NCI-H1092 treated with DMSO at 0.1 percent for 48 hours (cell line): ENCODE measurements at regions not wholly inside any gene's neighbourhood (a gene's known extent, or its start where the extent isn't known, plus 50 kb on each side); places are given as distances from the start of the nearest gene placed in this dataset.
"Not testable (repeated sequence)": the region's sequence is repeated elsewhere in the genome, so short reads cannot be mapped to it uniquely, and the experiment has no call there.

ENCODE experiments used
- DNase-seq: peaks from one replicate; lab custom pipeline; 2025; lab: John Stamatoyannopoulos, UW

GRCh38 chr10:113470372-113471240 lies 82.2 kb upstream of the HABP2 start:
- no peak for DNase-seq

- DNase-seq, result no peak
Observed at GRCh38 chr10:113471241-113471996, 81.4 kb upstream of the HABP2 start.

GRCh38 chr10:113473011-113473410 lies 79.8 kb upstream of the HABP2 start:
- no peak for DNase-seq

- DNase-seq, result no peak
Observed at GRCh38 chr10:113473851-113474250, 79.0 kb upstream of the HABP2 start.

- DNase-seq, result no peak
Observed at GRCh38 chr10:113474752-113475151, 78.1 kb upstream of the HABP2 start.

- DNase-seq, result no peak
Observed at GRCh38 chr10:113475381-113475807, 77.5 kb upstream of the HABP2 start.

- no peak for DNase-seq
Observed at GRCh38 chr10:113476191-113476590, 76.7 kb upstream of the HABP2 start.

GRCh38 chr10:113476673-113477072 lies 76.2 kb upstream of the HABP2 start:
- no peak for DNase-seq

GRCh38 chr10:113477451-113477850 lies 75.4 kb upstream of the HABP2 start:
- DNase-seq, result no peak

- no peak for DNase-seq
Observed at GRCh38 chr10:113479346-113480080, 73.3 kb upstream of the HABP2 start.

- DNase-seq, result no peak
Observed at GRCh38 chr10:113480081-113480360, 72.8 kb upstream of the HABP2 start.

GRCh38 chr10:113480851-113481502 lies 71.9 kb upstream of the HABP2 start:
- peak; percentile 84 for DNase-seq

- no peak for DNase-seq
Observed at GRCh38 chr10:113484487-113484886, 68.4 kb upstream of the HABP2 start.

- DNase-seq, result no peak
Observed at GRCh38 chr10:113485736-113486135, 67.1 kb upstream of the HABP2 start.

- no peak for DNase-seq
Observed at GRCh38 chr10:113486531-113486930, 66.3 kb upstream of the HABP2 start.

- no peak for DNase-seq
Observed at GRCh38 chr10:113487154-113487553, 65.7 kb upstream of the HABP2 start.

GRCh38 chr10:113488186-113488585 lies 64.7 kb upstream of the HABP2 start:
- DNase-seq, result no peak

GRCh38 chr10:113489522-113489921 lies 63.3 kb upstream of the HABP2 start:
- not testable (repeated sequence) for DNase-seq

GRCh38 chr10:113491967-113492565 lies 60.8 kb upstream of the HABP2 start:
- no peak for DNase-seq

- DNase-seq, result no peak
Observed at GRCh38 chr10:113493195-113493594, 59.7 kb upstream of the HABP2 start.

- no peak for DNase-seq
Observed at GRCh38 chr10:113493882-113494301, 59.0 kb upstream of the HABP2 start.

- no peak for DNase-seq
Observed at GRCh38 chr10:113494761-113495160, 58.1 kb upstream of the HABP2 start.
